HT1080 (cell line): ENCODE measurements at regions not wholly inside any gene's neighbourhood (a gene's known extent, or its start where the extent isn't known, plus 50 kb on each side); places are given as distances from the start of the nearest gene placed in this dataset.
"Not testable (repeated sequence)": the region's sequence is repeated elsewhere in the genome, so short reads cannot be mapped to it uniquely, and the experiment has no call there.

Experiments used
- DNase-seq: peaks from one replicate; pipeline ENCODE4 v3.0.0-alpha.2; 2015; ENCODE audit warnings: low read depth

DNA sequence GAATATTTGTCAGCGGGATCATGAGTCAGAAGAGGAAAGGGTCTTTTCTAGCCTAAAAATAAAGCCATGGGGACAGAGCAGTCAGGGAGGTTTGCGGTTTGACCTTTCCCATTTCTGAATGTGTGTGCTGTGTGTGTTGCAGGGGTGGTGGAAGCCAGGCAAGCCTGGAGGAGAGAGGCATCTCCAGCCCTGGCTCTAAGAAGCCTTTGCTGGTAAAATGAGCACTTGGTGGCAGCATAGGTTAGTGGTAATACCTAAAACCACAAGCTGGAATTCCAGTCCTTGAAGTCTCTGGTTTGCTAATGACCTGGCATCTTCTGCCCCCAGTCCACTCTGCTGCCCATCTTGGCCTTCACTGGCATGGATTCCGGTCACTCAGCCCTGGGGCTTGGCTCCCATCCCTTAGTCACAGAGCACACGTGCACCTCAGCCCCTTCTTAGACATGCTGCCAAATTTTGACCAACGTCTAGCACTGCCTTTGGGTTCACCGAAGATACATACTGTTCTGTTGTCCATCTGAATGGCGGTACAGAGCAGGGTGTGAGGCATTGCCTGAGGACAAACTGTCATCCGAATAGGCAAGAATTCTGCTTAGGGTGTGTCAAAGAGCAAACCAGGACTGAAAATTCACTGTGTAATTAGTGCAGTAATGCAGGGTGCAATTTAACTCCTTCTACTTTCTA is 52.7 kb downstream of the KCNA5 start:
- peak; percentile 87 for DNase-seq

DNA sequence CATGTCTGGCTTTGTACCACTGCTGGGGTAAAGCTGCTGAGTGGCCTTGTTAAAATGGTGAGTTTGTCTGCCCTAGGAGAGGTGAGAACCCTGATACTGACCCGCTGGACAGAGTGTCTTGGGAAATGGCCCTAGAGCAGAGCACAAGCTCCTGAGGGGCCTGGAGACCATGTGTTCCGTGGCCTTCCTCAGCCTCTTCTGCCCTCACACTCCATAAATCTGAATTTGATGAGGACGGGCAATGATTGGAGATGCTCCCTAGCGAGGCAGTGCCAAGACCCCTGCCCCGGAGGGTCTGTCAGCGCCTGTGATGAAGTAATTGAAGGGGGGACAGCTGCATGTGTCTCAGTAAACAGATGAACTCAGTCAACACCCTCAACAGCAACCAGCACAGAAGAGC is 54.1 kb downstream of the KCNA5 start:
- DNase-seq = no peak

DNA sequence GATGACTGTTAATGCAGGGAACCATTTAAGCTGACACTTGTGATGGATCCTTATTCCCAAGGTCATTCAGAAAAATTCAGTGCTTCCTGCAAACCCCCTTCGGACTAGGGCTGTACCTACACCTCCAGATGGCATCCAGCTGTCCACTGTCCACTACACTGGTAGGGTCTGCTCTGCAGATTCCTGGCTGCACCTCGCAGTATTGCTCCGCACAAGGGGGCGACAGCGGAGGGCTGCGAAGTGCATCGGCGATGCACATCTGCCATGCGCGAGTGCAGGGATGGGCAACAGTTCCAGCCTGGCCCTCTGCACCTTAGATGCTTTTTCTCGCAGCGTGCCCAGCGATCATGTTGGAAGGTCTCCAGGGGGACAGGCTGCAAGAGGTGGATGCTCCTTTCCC is 55.5 kb downstream of the KCNA5 start:
- DNase-seq = no peak

DNA sequence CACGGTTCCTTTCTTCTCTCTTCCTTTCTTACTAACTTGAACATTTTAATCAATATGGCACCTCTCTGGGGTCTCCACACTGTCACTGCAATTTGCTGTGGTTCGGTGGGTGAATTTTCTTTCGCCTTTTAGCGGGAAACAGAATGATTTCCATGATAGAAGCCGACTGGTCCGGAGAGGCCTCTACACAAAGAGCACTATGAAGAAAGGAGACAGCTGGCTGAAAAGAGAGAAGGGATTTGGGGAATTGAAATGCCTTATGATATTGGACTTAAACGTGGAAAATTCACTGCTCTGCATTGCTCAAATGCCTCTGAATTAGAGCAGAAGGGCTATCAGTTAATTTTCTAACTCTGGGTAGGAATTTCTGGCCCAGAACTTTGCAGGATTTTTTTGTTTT is 55.9 kb downstream of the KCNA5 start:
- DNase-seq = no peak

DNA sequence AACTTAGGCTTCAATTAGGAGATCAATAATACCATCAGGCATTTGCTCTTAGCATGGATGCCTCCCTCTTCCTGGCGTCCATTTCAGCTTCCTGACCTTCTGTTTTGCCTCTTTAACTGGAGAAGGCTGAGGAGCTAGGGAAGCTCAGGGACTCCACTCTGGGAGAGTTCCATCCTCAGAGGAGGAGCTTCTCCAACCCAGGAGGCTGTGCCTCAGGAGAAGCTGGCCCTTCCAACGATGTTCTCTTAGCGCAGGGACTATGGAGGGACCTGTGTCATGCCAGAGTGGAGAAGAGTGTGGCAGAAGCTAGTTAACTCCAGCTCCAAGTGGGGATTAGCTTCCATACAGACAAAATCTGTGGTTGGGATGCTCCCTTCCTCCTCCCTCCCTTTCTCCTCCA is 58.0 kb downstream of the KCNA5 start:
- DNase-seq = no peak

DNA sequence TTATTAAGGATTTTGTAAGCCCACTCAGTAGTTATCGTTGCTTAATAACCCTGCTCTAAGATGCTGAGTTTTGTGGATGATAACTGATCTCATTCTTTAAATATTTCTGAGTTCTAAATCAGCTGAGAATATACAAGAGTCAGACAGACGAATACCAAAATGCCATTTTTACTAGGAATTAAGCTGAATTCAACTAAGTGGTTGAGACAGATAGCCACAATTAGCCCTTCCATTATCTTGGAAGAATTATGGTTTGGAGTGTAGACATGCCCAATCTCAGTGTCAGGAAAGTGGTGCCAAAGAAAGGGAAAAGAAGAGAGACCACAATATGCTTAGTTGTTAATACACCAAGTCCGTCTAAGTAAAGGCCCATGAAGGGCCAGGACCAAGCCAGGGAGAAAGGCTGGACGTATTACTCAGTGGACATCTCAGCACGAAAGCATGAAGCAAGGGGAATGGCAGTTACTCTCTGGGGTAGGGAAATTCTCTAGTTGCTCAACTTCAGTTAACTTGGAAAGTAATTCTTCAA is 58.6 kb downstream of the KCNA5 start:
- DNase-seq = no peak

DNA sequence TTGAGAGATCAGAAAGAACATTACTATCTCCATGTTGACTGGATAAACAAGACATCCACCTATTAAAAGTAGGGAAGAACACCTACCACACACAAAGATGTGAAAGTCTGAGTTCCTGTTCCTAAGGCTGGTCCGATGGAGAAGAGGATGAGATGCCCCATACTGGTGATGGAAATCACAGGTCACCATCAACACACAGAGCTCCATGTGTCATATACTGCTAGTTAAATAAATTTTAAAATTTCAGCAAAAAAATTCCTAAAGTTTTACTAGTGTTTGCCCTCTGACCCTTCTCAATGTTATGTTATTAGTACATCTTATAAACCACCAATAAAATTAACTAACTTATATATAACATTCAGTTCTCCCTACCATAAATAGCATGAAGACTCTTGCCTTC is 59.1 kb downstream of the KCNA5 start:
- no peak for DNase-seq

DNA sequence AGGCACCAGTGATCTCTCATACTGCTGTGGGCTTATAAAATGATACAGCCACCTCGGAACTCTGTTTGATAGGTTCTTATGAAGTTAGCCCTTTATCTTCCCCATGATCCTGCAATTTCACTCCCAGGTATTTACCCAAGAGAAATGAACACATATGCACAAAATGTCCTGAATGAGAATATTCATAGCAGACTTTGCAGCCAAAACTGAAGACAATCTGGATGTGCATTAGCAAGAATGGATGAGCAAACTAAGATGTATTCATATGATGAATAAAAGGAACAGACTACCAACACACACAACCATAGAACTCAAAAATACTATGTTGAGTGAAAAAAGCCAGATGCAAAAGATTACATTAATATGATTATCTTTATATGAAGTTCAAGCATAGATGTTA is 66.7 kb downstream of the KCNA5 start:
- DNase-seq = no peak

DNA sequence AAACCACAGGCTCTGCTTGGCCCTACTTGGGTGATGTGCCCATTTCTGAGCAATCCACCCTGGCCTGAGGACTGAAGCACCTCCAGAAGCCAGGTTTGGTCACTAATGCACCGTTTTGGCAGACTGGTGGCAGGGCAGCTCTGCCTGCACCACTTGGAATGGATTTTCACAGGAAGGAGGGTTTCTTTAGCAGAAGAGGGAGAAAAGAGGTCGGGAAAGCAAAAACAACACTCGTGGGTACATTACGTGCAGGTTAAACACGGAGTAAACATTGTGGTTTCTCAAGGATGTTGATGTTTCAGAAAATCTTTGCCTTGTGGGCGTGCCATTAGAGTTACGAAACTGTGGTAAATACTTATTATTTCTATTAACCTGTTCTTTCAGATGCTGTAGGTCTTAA is 70.8 kb downstream of the KCNA5 start:
- DNase-seq = no peak

DNA sequence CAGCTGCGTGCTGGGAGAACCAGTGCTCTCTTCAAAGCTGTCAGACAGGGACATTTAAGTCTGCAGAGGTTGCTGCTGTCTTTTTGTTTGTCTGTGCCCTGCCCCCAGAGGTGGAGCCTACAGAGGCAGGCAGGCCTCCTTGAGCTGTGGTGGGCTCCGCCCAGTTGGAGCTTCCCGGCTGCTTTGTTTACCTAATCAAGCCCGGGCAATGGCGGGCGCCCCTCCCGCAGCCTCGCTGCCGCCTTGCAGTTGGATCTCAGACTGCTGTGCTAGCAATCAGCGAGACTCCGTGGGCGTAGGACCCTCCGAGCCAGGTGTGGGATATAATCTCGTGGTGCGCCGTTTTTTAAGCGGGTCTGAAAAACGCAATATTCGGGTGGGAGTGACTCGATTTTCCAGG is 78.1 kb downstream of the KCNA5 start:
- not testable (repeated sequence) for DNase-seq

DNA sequence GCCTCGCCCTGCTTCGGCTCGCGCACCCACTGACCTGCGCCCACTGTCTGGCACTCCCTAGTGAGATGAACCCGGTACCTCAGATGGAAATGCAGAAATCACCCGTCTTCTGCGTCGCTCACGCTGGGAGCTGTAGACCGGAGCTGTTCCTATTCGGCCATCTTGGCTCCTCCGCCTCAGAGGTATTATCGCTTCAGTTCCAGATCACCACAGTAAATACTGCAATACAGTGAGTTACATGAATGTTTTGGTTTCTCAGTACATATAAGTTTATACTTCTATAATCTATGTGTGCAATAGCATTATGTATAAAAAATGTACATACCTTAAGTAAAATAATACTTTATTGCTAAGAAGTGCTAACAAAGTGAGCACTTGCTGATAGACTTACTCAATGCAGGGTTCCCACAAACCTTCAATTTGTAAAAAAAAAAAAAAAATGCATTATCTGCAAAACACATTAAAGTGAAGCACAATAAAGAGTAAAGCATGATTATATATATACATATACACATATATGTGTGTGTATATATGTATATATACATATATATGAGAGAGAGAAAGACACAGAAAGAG is 78.7 kb downstream of the KCNA5 start:
- not testable (repeated sequence) for DNase-seq

DNA sequence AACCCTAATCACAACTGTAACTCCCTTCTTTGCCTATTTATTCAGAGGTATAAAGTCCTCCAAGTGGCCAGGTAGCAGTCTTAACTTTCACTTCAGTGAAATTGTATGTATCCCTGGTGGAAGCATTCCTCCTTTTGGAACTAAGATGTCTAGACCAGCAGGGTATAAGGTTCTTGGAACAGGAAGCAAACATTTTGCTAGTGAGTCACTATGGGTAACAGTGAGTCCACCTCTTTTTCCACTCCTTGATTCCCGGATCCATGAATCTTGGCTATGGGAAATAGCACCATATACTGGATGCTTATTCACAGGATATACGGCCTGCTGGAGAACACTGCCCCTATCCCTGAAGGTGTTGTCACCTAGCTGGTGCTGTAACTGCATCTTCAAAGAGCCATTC is 80.2 kb downstream of the KCNA5 start:
- DNase-seq = peak; percentile 68

DNA sequence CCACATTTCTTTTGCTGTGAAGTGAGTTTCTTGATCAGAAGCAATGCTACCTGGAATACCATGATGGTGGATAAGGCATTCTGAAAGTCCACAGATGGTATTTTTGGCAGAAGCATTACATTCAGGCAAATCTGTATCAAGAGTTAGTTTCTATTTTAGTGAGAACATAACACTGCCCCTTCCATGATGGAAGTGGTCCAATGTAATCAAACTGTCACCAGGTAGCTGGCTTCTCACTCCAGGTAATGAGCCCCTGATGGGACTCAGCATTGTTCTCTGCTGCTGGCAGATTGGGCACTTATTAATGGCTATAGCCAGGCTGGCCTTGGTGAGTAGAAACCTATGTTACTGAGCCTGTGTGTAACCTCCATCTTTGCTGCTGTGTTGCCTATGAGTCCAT is 80.7 kb downstream of the KCNA5 start:
- DNase-seq = no peak

DNA sequence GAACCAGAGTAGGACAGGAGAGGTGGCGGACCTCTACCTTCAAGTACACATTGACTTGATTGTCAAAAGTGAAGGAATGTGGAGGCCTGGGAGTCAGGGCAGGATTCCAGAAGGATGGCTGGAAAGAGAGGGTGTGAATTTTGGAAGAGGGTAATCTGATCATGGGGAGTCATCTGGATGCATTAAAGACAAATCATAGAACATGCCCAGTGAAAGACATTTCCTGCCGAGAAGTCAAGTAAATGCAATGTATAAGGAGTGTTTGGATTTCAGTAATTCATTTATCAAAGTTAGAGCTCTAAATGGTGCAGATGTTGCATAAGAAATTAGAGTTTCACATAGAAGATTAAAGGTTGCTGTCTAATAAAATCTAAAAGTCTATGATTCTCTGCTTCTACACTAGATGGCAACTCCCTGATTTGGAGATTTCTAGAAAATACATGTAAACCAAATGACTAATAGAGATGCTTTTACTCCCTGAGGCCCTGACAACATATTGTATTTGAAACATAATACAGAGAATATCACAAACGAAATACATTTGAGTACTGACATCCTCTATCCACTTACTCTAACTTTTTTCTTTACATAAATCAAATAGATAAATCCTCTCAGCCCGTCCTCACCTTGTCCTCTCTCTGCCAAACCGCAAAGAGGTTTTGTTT is 91.3 kb downstream of the KCNA5 start:
- DNase-seq = no peak

DNA sequence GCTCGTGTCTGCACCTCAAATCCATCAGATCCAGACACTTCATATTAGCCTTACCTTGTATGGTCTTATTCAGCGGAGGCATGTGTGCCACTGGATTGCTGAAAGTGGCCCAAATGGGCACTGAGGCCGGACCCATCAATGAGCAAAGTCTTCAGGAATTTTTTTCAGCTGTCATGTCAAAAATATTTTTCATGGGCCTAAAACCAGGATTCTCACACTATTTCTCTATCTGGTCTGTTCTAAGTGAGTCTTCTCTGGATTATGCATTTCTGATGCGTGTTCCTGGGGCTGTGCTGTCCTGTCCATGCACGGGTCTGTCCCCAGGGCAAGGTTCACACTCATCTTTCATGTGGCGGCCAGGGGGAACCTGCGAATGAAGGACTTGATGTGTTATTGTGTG is 94.6 kb downstream of the KCNA5 start:
- DNase-seq = no peak

DNA sequence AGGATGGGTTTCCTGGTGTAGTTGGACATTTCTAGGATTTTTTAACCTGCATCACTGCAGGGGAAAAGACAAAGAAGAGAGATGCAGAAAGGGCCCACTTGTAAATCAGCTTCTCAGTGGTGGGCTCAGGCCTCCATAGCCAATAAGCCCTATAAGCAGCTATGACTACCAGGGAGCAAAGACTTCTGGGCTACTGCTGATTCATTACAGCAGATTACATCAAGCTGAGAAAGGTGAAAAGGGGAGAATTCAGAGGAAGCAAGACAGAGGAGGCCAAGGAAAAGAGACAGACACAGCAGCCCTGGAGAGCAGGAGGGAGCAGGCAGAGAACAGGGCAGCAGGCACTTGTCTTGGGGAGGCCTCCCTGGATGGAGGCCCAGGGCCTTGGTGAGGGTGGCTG is 95.2 kb downstream of the KCNA5 start:
- DNase-seq = peak; percentile 21

DNA sequence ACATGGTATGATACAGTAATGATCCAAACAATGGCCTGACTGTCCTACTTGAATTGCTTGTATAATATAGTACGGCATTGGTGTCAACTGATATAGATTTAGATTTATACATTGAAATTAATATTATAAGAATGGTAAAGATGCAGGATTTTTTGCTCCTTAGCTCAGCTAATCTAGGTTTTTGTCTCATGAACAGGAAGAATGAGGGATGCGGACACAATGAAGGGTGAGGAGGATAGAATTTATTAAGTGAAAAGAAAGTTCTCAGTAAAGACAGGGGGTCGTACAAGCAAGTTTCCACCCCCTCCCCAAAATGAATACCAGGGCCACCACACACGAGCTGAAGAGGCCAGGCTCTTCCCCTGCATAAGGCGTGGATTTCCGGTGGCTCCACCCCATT is 96.1 kb downstream of the KCNA5 start:
- DNase-seq = no peak

DNA sequence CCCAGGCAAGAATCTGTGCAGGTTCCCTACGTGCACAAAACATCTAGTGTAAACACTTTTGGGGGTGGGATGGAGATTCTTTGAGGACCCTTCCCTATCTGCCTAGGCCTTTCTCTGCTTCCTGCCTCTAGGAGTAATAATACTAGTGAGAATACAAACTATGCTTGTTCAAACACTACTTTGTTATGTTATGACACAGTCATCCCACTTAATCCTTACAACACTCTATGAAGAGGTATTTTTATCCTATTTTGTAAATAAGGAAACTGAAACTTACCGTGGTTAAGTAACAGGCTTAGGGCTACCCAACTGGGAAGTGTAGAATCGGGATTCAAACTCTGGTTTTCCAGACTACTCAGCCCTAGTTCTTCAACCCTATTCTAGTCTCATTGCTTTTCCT is 96.5 kb downstream of the KCNA5 start:
- no peak for DNase-seq

DNA sequence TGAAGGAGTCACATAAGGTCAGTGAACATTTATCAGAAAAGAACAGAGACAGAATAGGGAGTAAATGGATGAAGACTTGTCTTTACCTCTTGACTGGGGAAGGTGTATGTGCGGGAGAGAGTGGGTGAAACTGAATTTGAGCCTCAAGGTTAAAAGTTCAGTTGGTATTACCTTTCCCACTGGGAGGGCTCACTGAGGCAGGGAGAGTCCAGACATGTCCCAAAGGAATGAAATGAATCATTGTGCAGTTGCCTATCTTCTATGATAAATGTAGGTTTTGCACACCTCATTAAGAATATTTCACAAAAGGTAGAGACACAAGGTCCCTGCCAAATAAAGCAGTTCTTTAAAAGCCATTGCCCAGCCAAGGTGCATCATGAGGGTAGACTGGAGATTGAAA is 105.2 kb downstream of the KCNA5 start:
- no peak for DNase-seq

DNA sequence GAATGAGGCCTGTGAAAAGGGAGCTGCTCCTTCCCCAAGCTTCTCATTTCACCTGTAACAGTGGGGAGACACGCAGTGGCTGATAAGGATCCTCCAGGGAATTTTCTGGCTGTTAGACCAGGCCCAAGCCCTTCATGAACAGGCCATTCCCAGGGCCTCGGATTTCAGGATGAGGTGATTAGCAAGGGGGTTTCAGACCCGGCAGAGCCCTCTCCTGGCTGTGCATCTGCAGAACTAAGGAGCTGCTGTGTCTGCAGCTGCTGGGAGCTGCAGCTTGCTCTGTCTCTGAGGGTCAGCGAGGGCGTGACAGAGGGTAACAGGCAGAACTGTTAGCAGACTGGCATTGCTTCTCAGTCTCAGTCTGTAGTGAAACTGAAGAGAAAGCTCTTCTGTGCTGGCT is 110.4 kb downstream of the KCNA5 start:
- no peak for DNase-seq

DNA sequence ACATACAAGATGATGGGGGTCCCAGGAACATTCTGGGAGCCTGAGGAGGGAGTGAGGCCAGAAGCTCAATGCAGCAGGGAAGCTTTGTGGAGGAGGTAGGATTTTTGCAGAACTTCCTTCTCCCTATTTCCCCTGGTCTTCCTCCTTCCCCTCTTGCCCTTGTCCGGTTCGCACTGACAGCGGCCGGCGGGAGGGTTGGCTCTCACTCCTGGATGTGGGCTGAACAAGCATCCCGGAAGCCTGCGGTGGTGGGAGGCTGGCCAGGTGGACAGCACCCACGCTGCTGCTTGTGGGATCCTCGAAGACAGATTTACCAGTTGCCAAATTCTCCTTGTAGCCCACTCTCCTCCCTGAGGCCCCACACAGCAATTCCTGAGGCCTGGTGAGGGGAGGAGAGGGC is 112.2 kb downstream of the KCNA5 start:
- DNase-seq = no peak

DNA sequence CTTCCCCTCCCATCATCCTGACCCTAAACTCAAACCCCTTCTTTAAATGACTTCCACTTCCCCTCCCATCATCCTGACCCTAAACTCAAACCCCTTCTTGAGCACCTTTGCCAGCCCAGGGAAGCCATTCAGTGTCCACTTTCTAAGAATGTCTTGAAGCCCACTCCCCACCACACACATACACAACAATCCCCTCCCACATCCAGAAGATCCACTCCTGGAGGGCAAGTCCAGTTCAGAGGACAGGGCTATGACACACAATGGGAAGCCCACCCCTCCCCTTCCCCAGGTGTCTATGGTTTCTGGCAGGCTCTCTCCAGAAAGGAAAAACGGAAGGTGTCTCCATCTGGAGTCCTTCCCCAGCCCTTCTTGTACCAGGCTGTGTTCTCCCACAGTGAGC is 117.1 kb downstream of the KCNA5 start:
- DNase-seq = no peak

DNA sequence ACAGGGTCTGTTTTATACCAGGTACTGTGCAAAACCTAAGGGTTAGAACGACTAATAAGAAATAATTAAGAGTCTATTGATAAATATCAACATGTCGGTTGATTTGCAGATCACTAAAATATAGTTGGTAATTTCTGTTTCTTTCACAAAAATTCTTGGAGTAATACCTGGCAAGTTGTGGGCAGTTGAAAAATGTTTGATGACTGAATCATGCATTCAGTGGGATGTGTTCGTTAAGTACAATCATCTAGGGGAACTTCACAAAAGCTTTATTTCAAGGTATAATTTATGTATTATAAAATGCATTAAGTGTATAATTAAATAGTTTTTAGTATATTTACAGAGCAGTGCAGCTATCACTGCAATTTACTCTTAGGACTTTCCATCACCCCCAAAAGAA is 120.0 kb downstream of the KCNA5 start:
- DNase-seq = peak; percentile 43
